GM18508 (cell line): ENCODE measurements at regions not wholly inside any gene's neighbourhood (a gene's known extent, or its start where the extent isn't known, plus 50 kb on each side); places are given as distances from the start of the nearest gene placed in this dataset.
"Not testable (repeated sequence)": the region's sequence is repeated elsewhere in the genome, so short reads cannot be mapped to it uniquely, and the experiment has no call there.

Source experiments
- ATAC-seq: cut with Tn5 transposase; IDR thresholded peaks from one replicate; pipeline ENCODE4 v1.9.1; 2021; ENCODE audit warnings: moderate number of reproducible peaks; ENCODE audit not compliant: insufficient read depth, unreplicated experiment

DNA sequence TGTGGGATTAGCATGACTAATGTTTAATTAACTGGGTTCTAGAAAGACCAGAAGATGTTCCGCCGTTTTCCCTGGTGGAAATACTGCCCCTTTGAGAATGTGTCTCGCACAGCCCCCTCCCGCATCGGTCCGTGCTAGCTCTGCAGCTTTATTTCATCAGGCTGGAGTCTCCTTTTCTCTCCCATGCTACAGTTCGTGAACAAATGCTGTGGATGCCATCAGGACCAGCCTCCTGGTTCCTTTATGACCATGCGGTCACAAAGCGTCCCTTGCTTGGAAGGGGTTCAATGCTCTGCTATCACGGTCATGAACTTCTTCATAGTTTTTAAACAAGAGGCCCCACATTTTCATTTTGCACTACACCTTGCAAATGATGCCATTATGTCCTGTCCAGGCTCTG, 157.7 kb upstream of the TMEM132C start:
- ATAC-seq = no peak

DNA sequence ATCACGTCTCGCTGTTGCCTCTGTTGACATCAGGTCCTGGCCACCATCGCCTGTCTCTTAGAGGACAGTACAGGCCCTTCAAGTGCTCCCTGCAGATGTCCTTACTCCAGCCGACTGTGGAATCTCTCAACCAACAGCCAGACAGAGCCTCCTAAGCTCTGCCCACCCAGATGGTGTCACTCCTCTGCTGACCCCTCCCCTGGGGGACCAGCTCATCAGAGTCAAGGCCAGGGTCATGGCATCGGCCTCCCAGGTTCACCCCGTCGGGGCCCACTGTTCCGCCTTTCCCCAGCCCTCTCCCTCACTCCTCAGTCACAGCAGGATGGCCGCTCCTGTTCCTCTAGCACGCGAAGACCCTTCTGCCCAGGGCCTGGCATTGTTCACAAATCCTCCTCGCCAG, 157.3 kb upstream of the TMEM132C start:
- no peak for ATAC-seq

DNA sequence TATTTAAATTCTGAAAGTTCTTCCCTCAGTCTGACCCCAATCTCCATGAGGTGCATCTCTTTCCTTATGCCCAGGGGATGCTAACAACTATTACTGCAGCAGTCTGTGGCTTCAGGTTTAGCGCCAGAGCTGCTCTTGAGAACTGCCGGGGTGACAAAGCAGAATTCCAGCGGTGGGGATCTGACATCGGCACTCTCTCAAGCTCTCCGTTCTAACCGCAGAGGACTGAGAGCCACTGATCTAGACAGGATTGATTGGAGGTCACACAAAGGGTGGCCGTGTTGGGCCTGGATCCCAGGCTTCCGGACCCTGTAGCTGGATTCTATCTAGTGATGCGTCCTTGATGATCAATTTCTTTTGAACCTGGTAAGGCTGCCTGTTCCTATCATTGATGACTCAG, 155.6 kb upstream of the TMEM132C start:
- no peak for ATAC-seq

DNA sequence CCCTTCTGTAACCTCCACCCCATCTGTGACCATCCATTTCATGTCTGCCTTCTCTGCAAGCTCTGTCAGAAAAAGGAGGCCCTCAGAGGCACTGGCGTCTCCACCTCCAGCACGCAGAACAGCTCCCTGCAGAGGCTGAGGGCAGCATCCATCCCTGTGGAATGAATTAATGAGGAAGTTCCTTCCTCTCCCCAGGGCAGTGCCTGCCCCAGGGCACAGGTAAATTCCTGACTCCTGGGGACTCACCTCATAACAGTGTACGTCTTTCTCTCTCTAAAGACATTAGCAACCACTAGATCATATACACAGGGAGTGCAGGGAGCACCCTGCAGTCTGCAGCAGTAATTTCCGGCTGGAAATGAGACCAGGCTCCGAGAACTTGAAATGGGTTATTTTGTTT, 155.0 kb upstream of the TMEM132C start:
- ATAC-seq = no peak

DNA sequence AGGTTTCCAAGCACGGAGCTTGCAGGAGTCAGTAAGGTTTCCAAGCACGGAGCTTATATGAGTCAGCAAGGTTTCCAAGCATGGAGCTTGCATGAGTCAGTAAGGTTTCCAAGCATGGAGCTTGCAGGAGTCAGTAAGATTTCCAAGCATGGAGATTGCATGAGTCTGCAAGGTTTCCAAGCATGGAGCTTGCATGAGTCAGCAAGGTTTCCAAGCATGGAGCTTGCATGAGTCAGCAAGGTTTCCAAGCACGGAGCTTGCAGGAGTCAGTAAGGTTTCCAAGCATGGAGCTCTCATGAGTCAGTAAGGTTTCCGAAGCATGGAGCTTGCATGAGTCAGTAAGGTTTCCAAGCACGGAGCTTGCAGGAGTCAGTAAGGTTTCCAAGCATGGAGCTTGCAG, 153.7 kb upstream of the TMEM132C start:
- ATAC-seq = not testable (repeated sequence)

DNA sequence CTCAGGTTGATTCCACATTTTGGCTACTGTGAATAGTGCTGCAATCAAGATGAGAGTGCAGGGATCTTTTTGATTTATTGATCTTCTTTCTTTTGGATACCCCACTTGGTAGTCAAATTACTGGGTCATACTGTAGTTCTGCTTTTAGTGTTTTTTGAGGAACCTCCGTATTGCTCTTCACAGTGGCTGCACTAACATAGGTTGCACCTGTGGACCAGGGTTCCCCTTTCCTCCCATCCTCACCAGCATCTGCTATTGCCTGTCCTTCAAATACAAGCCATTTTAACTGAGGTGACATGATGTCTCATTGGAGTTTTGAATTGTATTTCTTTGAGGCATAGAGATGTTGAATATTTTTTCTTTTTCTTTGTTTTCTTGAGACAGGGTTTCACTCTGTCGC, 152.5 kb upstream of the TMEM132C start:
- ATAC-seq = no peak

DNA sequence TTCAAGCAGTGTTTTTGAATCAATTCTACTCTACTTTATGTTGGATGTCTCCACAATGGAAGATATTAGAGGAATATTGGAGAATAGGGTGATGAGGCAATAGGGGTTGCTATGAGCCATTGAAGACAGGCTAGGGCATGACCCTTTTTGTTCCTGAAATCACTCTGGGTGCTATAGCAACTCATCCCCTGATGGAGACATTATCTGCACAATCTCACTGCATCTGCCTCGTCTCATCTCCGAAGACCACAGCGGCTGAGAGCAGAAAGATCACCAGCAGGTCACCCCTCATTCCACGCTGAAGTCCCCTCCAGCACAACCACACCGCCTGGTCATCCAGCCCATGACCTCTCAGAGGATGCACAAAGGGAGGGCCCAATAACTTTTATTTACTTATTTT, 150.4 kb upstream of the TMEM132C start:
- ATAC-seq = no peak

DNA sequence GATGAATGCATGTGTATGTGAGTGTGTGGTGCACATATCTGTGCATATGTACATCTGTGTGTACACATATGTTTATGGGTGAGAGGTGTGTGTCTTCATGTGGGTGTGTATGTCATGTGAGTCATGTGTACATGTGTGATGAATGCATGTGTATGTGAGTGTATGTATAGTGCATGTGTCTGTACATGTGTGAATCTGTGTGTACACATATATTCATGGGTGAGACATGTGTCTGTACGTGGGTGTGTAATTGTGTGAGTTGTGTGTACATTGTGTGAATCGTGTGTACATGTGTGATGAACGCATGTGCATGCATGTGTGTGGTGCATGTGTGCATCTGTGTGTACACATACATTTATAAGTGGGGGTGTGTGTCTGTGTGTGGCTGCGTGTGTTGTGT, 146.9 kb upstream of the TMEM132C start:
- no peak for ATAC-seq

DNA sequence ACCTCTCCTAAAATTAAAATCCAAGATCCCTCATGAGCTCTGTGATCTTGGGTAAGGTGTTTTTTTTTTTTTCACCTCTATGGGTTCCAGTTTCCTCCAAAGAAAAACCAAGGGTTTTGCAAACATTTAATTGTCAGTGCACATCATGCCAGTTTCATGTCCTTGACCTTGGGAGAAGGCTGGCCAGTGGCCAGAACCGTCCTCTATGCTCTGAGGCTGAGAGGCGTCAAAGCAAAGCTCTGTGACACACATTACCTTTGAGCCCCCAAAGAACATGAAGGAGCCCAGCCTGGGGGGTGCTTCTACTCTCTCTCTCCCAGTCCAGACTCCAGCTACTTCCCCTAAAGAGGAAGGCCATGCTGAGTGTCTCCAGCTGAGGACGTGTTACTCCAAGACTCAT, 145.5 kb upstream of the TMEM132C start:
- no peak for ATAC-seq

DNA sequence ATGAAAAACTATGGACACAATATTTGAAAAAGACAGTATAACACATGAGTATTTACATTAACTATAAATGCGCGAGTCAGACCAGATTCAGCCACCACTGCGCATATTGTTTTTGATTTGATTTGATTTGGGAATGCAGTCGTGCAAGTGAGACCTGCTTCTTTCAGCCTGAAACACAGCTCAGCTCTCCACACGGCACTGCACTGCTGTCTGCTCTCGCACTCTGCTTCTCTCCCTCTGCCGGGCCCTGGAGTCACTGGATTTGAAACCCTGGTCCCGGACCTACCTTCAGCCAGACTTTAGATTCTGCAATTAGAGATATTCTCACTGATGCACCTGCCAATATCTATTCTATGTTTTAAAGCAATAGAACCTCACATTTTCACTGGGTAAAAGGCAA, 143.9 kb upstream of the TMEM132C start:
- ATAC-seq = no peak

DNA sequence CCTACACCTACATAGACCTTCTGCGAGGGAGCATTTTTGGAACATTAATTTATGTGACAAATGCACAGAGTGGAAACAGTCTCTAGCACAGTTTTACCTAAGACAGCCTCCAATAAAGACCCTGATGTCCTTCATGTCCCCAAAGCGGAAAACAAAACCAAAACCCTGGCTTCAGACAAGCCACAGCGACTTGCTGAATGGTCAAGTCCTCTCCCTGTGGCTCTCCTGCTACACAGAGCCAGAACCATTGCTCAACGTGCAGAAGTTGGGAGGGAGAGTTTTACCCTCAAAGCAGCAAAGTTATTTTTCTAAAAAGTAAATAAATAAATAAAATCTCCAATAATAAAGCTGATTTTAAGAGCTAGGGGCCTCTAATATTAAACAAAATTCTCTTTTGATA, 135.0 kb upstream of the TMEM132C start:
- no peak for ATAC-seq

DNA sequence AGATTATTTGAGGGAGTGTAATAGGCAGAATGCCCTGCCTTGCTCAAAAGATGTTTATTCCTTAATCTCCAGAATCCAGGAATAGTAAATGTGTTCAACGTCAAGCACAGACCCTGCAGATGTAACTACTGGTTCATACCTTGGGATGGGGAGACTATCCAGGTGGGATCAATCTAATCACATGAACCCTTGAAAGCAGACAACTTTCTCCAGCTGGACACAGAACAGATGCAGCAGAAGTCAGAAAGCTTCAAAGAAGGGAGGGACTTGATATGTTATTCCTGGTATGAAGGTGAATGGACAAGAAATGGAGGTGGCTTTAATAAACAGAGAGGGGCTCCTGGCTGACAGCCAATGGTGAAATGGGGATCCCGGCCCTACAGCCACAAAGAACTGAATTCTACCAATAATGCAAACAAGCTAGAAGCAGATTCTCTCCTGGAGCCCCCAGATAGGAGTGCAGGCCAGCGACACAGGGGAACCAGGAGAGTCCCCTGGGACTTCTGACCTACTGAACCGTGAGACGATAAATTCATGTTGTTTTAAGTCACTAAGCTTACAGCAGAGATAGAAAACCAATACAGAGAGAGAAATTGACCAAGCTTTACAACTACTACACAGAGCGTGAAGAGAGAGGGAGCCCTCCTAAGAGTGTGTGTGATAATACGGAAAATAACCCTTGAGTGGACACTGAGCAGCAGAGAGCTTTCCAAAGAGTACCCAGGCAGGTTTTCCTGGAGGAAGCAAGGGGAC, 133.5 kb upstream of the TMEM132C start:
- ATAC-seq = no peak

DNA sequence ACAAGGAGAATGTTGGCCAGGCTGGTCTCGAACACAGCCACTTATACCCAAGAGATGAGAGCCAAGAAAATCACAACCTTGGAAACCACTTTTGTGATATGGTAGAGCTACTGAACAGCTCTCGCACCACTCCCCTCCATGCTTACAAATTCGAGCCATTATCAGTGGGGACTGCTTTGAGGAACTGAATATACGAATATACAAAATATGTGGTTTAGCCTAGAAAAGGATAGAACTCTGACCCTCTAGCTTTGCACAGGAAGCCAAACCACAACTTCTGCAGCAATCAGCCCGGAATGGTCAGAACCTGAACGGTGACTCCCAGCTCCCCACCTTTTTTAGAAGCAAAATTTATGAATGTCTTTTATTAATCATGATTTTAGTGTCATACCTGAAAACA, 129.8 kb upstream of the TMEM132C start:
- ATAC-seq = peak; percentile 83

DNA sequence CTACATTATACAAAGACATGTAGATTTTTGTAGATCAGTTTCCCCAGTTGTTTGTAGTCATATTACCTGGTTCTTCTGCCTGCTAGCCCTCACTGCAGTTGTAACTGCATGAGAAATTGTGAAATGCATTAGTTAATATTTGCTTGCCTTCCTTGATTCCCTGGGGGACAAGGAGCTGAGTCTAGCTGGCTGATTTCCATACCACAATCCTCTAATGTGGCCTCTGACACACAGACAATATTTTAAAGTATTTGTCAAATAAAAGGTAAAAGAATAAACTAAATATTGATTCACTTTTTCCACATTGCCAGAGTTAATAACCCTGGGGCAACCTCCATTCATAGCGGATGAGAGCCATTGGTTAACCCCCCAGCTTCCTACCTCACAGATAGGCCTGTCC, 128.8 kb upstream of the TMEM132C start:
- no peak for ATAC-seq

DNA sequence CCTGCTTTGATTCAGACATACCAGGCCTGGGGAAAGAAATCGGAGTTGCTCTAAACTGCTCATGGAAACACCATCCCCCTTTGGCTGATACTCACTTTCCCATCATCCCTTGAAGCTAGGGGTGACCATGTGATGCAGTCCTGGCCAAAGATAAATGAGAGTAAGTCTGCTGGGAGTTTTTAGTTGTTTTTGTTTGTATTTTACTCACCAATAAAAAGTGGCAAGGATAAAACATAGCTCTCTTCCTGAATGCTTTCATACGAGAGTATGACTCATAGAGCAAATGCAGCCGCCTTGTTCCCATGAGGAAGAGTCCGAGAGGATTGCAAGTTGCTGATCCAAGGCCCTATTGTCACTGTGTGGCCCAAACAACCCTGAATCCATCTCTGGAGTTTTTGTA, 126.4 kb upstream of the TMEM132C start:
- no peak for ATAC-seq

DNA sequence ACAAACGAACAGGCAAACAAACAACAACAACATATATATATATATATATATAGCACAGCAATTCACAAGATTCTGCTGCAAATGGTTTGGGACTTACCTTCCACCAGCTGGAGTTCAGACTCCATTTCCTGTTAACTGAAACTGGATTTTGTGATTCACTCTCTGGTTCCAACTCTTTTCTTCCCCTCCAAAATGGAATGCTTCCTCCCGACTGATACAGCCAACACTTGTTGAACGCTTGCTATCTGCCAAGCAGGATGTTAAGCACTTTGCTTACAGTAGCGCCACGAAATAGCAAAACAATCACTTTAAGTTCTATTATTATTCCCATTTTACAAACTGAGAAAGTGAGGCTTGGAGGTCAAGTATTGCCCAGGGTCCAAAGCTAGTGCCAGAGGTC, 116.0 kb upstream of the TMEM132C start:
- ATAC-seq = no peak

DNA sequence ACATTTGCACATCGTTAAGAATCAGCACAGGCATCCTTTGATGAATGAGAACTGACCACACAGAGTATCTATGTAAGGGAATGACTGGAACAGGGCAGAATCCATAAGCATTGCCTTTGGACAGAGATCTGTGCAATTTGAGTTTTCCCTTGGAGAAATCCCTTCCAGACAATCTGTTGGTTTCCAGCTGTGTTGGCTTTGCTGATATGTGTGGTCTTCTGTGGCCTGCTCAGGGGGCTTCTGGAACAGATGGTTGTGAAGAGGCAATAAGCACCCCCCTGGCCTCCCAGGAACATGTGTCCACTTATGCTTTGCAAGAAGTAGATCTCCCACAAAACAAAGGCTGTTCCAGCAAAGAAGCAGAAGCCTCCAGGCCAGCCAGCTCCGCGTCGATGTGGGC, 111.4 kb upstream of the TMEM132C start:
- no peak for ATAC-seq

DNA sequence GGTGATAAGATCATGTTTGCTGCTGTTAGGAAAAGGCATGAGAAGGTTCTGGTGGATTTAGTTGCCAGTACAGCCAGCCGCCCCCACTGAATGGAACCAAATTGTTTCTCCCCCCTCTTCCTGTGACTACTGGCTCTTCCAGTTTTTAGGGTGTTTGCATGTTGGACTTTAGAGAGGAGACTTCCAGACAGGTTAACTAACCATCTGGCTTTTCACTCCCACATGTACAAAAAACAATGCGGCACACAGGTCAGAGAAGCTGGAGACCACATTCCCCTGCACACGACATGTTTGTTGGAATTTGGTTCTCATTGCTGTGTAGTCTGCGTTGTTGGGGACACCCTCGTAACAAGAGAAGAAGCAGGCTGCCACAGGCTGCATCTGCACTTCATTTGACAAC, 103.9 kb upstream of the TMEM132C start:
- no peak for ATAC-seq

DNA sequence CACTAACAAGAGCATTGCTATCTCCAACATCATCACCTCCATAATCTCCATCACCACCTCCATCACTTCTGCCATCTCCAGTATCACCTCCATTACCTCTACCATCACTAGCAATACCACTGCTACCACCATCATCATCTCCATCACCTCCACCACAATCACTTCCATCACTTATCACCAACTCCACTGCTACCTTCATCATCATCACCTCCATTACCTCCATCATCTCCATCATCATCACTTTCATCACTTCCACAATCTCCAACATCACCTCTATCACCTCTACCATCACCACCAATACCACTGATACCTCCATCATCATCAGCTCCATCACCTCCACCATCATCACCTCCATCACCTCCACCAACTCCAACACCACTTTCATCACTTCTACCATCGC, 102.4 kb upstream of the TMEM132C start:
- no peak for ATAC-seq

DNA sequence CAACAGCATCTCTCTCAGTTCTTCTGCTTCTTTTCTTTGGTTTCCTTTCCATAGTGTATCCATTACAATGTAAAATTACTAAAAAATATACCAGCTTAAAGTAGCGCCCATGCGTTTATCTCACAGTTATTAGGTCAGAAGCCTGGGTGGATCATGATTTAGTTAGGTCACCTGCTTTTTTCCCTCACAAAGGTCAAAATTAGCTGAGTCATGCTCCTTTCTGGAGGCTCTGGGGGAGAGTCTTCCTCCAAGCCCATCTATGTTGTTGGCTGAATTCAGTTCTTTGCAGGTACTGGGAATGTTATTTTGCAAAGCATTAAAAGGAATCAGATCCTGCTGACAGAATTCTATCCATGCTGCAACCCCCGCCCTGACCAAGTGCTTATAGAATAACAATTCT, 101.6 kb upstream of the TMEM132C start:
- no peak for ATAC-seq

DNA sequence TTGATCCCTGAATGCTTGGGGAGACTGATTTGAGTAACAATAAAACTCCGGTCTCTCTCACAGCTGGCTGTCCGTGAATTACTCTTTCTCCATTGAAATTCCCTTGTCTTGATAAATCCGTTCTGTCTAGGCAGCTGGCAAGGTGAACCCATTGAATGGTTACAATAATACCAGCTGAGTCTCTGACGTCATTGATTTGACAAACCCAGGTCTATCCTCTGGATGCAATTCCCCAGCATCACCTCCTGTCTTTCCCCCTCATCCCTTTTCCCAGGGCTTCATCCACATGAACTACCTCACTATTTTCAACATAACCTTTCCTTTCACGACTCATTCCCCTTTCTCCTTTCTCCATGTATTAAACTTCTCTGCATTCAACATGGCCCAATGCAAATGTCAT, 98.7 kb upstream of the TMEM132C start:
- ATAC-seq = no peak

DNA sequence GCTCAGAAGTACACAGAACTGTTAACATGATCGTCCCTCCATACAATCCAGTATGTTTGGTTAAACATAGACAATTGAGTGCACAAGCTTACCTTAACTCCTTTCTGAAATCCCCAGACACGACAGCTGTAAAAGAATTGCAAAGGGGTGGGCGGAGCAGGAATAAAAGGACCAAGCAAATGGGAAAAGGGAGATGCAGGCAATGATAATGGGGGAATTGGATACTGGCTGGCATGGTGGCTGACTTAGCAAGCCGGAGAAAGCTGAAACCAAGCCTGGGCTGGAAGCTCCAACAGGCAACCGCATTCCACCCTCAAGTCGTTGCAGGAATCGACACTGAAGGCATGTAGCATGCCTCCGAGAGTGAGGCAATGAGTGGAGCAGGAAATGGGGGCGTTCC, 96.8 kb upstream of the TMEM132C start:
- no peak for ATAC-seq

DNA sequence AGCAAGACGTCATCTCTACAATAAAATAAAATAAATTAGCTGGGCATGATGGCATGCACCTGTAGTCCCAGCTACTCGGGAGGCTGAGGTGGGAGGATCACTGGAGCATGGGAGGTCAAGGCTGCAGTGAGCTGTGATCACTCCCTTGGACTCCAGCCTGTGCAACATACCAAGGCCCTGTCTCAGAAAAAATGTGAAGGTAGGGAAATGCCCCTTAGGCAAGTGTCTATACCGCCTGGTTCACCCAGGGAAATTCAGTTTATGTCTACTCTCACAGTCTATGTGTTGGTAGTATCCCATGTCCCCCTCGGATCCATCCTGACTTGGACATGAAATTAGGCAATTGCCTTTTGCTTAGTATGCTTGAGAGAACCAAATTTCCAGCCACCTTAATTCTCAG, 88.4 kb upstream of the TMEM132C start:
- ATAC-seq = no peak
